ENCODE measurements at regions not wholly inside any gene's neighbourhood (a gene's known extent, or its start where the extent isn't known, plus 50 kb on each side); places are given as distances from the start of the nearest gene placed in this dataset.

GRCh38 chr14:34331728-34332623 lies 130.1 kb downstream of the SPTSSA start:
- TF ChIP-seq POLR2A (IDR thresholded peaks at IDR 0.05) (no peak), CTCF (IDR thresholded peaks at IDR 0.05) (peak; percentile 76 to 84 (median 80))

Measured in right lobe of liver (tissue), 4 donors.